ENCODE measurements at regions not wholly inside any gene's neighbourhood (a gene's known extent, or its start where the extent isn't known, plus 50 kb on each side); places are given as distances from the start of the nearest gene placed in this dataset.

DNA sequence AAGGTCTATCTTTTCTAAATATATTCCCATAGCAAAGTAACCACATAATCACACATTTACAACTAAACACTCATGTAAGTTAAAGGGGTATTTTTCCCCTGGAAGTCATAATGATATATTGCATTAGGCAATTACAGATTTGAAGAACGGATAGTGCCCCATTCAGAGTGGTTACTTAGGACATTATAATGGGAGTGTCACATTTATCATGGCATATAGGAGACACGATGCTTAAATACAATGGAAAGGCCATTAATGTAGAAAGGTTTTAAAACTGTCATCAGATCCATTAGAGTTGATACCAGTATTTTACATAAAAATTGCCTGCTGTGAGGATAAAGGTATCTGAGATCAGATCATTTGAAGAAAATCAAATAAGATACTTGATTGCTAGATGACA is 582.0 kb upstream of the SEMA6D start:
- no peak overlapping the region for H3K27ac ChIP-seq (ENCODE audit: low read depth, low read length)
- H3F3A ChIP-seq (ENCODE audit: insufficient read depth) = no peaks in the 10 kb centered on the region
- no peak overlapping the region for H3K4me3 ChIP-seq (ENCODE audit: insufficient read depth, low read length, poor library complexity, severe bottlenecking)
- H3K79me2 ChIP-seq (ENCODE audit: insufficient read depth, low read length) = no peaks in the 10 kb centered on the region
- H3K36me3 ChIP-seq (ENCODE audit: low read length) = no peaks in the 10 kb centered on the region
- TF ChIP-seq, protein P1, sequence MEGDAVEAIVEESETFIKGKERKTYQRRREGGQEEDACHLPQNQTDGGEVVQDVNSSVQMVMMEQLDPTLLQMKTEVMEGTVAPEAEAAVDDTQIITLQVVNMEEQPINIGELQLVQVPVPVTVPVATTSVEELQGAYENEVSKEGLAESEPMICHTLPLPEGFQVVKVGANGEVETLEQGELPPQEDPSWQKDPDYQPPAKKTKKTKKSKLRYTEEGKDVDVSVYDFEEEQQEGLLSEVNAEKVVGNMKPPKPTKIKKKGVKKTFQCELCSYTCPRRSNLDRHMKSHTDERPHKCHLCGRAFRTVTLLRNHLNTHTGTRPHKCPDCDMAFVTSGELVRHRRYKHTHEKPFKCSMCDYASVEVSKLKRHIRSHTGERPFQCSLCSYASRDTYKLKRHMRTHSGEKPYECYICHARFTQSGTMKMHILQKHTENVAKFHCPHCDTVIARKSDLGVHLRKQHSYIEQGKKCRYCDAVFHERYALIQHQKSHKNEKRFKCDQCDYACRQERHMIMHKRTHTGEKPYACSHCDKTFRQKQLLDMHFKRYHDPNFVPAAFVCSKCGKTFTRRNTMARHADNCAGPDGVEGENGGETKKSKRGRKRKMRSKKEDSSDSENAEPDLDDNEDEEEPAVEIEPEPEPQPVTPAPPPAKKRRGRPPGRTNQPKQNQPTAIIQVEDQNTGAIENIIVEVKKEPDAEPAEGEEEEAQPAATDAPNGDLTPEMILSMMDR (IDR thresholded peaks at IDR 0.05; ENCODE audit: insufficient read depth, low read length, poor library complexity, severe bottlenecking) = no peak
- no peak for TF ChIP-seq EZH2phosphoT487 (conservative IDR thresholded peaks at IDR 0.05; ENCODE audit: low read length)
- no peak overlapping the region for H2AFZ ChIP-seq (ENCODE audit: low read depth, low read length, severe bottlenecking)
- no peak overlapping the region for H3K9ac ChIP-seq (ENCODE audit: low read length)
- H4K20me1 ChIP-seq (ENCODE audit: low read depth, low read length) = no peaks in the 10 kb centered on the region
- H3K9me2 ChIP-seq (replicated peaks; ENCODE audit: insufficient read depth, low read length) = no peaks in the 10 kb centered on the region
- no peaks in the 10 kb centered on the region for H3K27me3 ChIP-seq (ENCODE audit: low read length)
- no peak overlapping the region for H3K4me2 ChIP-seq (ENCODE audit: low read depth, low read length, poor library complexity, severe bottlenecking)
- no peaks in the 10 kb centered on the region for H3K9me3 ChIP-seq (ENCODE audit: insufficient read depth, low read length)

DNA sequence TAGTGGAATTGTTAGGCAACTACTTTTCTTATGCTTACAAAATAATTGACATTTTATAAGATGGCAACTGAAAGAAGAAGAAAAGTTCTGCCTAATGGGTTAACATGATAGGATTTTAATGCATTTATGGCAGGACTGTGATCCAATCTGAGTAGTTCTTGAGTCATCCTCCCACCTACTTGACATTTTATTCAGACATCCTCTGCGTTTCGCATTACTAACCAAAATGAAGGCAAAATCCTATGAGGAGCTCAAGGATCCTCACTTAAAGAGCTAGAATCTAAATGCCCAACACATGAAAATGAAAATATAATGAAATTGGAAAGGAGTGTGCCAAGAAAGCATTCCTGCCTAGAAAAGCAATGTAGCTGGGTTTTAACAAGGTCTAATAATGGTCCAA is 581.1 kb upstream of the SEMA6D start:
- H3K79me2 ChIP-seq (ENCODE audit: insufficient read depth, low read length) = no peaks in the 10 kb centered on the region

DNA sequence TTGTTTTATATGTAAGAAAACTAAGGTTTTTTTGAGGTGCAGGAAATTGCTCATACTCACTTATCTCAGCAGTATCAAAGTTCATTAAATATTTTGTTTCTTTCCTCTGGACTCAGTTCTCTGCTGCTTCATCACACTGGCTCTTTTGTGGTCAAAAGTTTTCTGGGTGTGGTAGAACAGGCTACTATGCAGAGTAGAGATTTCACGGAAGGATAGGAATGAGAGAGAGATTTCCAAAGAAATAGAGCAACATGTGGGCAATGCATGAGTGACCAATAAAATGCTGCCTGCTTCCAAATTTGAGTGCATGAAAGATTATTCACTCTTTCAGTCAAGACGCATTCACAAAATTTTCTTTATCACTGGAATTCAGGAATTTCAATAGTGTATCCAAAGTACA is 577.3 kb upstream of the SEMA6D start:
- H3K9ac ChIP-seq (ENCODE audit: low read length) = no peak overlapping the region
- no peaks in the 10 kb centered on the region for H3K9me2 ChIP-seq (replicated peaks; ENCODE audit: insufficient read depth, low read length)
- H3K36me3 ChIP-seq (ENCODE audit: low read length) = no peaks in the 10 kb centered on the region
- H3K79me2 ChIP-seq (ENCODE audit: insufficient read depth, low read length) = no peaks in the 10 kb centered on the region
- TF ChIP-seq, protein P1 (IDR thresholded peaks at IDR 0.05; ENCODE audit: insufficient read depth, low read length, poor library complexity, severe bottlenecking) = no peak
- TF ChIP-seq EZH2phosphoT487 (conservative IDR thresholded peaks at IDR 0.05; ENCODE audit: low read length) = no peak
- no peak overlapping the region for H3K4me2 ChIP-seq (ENCODE audit: low read depth, low read length, poor library complexity, severe bottlenecking)
- H3K27me3 ChIP-seq (ENCODE audit: low read length) = no peaks in the 10 kb centered on the region
- H3K9me3 ChIP-seq (ENCODE audit: insufficient read depth, low read length) = no peaks in the 10 kb centered on the region
- no peak overlapping the region for H3K27ac ChIP-seq (ENCODE audit: low read depth, low read length)
- H3F3A ChIP-seq (ENCODE audit: insufficient read depth) = no peaks in the 10 kb centered on the region
- H4K20me1 ChIP-seq (ENCODE audit: low read depth, low read length) = no peaks in the 10 kb centered on the region
- H2AFZ ChIP-seq (ENCODE audit: low read depth, low read length, severe bottlenecking) = no peak overlapping the region
- no peak overlapping the region for H3K4me3 ChIP-seq (ENCODE audit: insufficient read depth, low read length, poor library complexity, severe bottlenecking)

More for the DNA sequence above, 581.1 kb upstream of the SEMA6D start:
- no peak overlapping the region for H2AFZ ChIP-seq (ENCODE audit: low read depth, low read length, severe bottlenecking)
- H3K36me3 ChIP-seq (ENCODE audit: low read length) = no peaks in the 10 kb centered on the region
- no peaks in the 10 kb centered on the region for H3K27me3 ChIP-seq (ENCODE audit: low read length)
- H3K4me3 ChIP-seq (ENCODE audit: insufficient read depth, low read length, poor library complexity, severe bottlenecking) = no peak overlapping the region
- H3K9me2 ChIP-seq (replicated peaks; ENCODE audit: insufficient read depth, low read length) = no peaks in the 10 kb centered on the region
- H3F3A ChIP-seq (ENCODE audit: insufficient read depth) = no peaks in the 10 kb centered on the region
- H4K20me1 ChIP-seq (ENCODE audit: low read depth, low read length) = no peaks in the 10 kb centered on the region
- no peaks in the 10 kb centered on the region for H3K9me3 ChIP-seq (ENCODE audit: insufficient read depth, low read length)
- no peak overlapping the region for H3K4me2 ChIP-seq (ENCODE audit: low read depth, low read length, poor library complexity, severe bottlenecking)
- no peak overlapping the region for H3K27ac ChIP-seq (ENCODE audit: low read depth, low read length)
- H3K9ac ChIP-seq (ENCODE audit: low read length) = no peak overlapping the region
- no peak for TF ChIP-seq EZH2phosphoT487 (conservative IDR thresholded peaks at IDR 0.05; ENCODE audit: low read length)
- TF ChIP-seq, protein P1 (IDR thresholded peaks at IDR 0.05; ENCODE audit: insufficient read depth, low read length, poor library complexity, severe bottlenecking) = no peak

Measured in SU-DHL-6 (cell line).